ENCODE measurements at regions not wholly inside any gene's neighbourhood (a gene's known extent, or its start where the extent isn't known, plus 50 kb on each side); places are given as distances from the start of the nearest gene placed in this dataset.

DNA sequence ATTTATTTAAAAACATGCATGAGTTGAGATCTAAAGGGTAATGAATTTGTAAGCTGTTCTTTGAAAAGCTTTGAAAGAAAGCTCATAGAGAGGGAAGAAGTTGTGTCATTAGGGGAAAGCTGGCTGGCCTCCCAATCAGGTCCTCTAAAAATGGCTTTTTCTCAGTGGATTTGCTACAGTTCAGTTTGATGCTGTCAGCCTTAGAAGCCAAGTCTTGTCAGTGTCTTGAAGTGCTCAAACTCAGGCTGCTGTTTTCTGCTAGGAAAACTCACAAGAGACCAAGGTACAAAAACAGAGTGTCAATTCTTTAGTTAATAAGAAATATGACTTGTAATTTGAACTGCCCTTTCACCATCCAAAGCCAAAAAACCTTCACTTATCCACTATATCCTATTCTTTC, 243.8 kb downstream of the OTOL1 start:
- TF ChIP-seq POLR2AphosphoS5 (IDR thresholded peaks at IDR 0.05; ENCODE audit: low read depth, low read length) (no peak), CHD2 (IDR thresholded peaks at IDR 0.05; ENCODE audit: low read length, partially characterized antibody) (no peak), EZH2phosphoT487 (IDR thresholded peaks at IDR 0.05; ENCODE audit: borderline replicate concordance, low read depth) (no peak), CTCF (IDR thresholded peaks at IDR 0.05) (no peak), FOXM1 (IDR thresholded peaks at IDR 0.05; ENCODE audit: low read depth) (no peak), FOSL2 (IDR thresholded peaks at IDR 0.05; ENCODE audit: borderline replicate concordance, low read depth) (no peak), EP300 (IDR thresholded peaks at IDR 0.05; ENCODE audit: borderline replicate concordance in 1 of 2, low read depth in 1 of 2, low read length in 1 of 2) (no peak), ELF1 (IDR thresholded peaks at IDR 0.05) (no peak), MXI1 (IDR thresholded peaks at IDR 0.05; ENCODE audit: low read depth, low read length) (no peak), YY1 (IDR thresholded peaks at IDR 0.05; ENCODE audit: low read depth) (no peak)
